ENCODE measurements at regions not wholly inside any gene's neighbourhood (a gene's known extent, or its start where the extent isn't known, plus 50 kb on each side); places are given as distances from the start of the nearest gene placed in this dataset.

- no peaks in the 10 kb centered on the region for H3K79me2 ChIP-seq (ENCODE audit: insufficient read depth, low read length)
- TF ChIP-seq CTCF (IDR thresholded peaks at IDR 0.05) = no peak
- Mint-ChIP-seq H3K27ac (no peak overlapping the region), H3K27me3 (ENCODE audit: low read depth in 3 of 3) (peaks cover 0 to 1% (median under 1%) of the 10 kb centered on the region in 3 donors), H3K4me3 (no peak overlapping the region), H3K36me3 (no peaks in the 10 kb centered on the region), H3K9me3 (peaks cover 0 to 5% (median 0%) of the 10 kb centered on the region in 7 donors), H3K4me1 (no peaks in the 10 kb centered on the region)
- no peak overlapping the region for H3K4me2 ChIP-seq (replicated peaks; ENCODE audit: extremely low read depth, low read length, poor library complexity, severe bottlenecking)
- no peaks in the 10 kb centered on the region for H3K4me1 ChIP-seq (ENCODE audit: control insufficient read depth in 1 of 2, insufficient read depth in 2 of 2, low read length in 2 of 2)
- no peaks in the 10 kb centered on the region for H3K36me3 ChIP-seq (replicated peaks in 1 of 2; ENCODE audit: control insufficient read depth in 1 of 2, insufficient read depth in 2 of 2, low read length in 2 of 2)
- 76% methylated on average over 3 of the region's 7 CpGs for WGBS (ENCODE audit: insufficient coverage)
- H3K27me3 ChIP-seq (ENCODE audit: control insufficient read depth in 2 of 2, insufficient read depth in 2 of 2, low read length in 2 of 2) = no peaks in the 10 kb centered on the region
- H3K27ac ChIP-seq (ENCODE audit: low read depth in 1 of 2, low read length in 2 of 2) = no peak overlapping the region
- intact Hi-C loops (cut with micrococcal nuclease) = no loop called here
- no peak overlapping the region for H3K4me3 ChIP-seq (replicated peaks in 1 of 3; ENCODE audit: low read depth in 2 of 3, low read length in 3 of 3)
- H3K9ac ChIP-seq (ENCODE audit: insufficient read depth, low read length, poor library complexity, severe bottlenecking) = no peak overlapping the region
- no peaks in the 10 kb centered on the region for H4K20me1 ChIP-seq (ENCODE audit: insufficient read depth, low read length)
- no peak overlapping the region for H2AFZ ChIP-seq (ENCODE audit: insufficient read depth, low read depth, low read length, poor library complexity, severe bottlenecking)
- no peak for DNase-seq
- no peaks in the 10 kb centered on the region for H3K9me3 ChIP-seq (replicated peaks in 1 of 2; ENCODE audit: control insufficient read depth in 1 of 2, insufficient read depth in 1 of 2, low read length in 2 of 2)
Measured at GRCh38 chr4:24002330-24002966, 112.6 kb upstream of the PPARGC1A start.

- H3K36me3 ChIP-seq (replicated peaks in 1 of 2; ENCODE audit: control insufficient read depth in 1 of 2, insufficient read depth in 2 of 2, low read length in 2 of 2) = no peaks in the 10 kb centered on the region
- no peak for DNase-seq
- no peak overlapping the region for H3K4me3 Mint-ChIP-seq
- no peak overlapping the region for H2AFZ ChIP-seq (ENCODE audit: insufficient read depth, low read depth, low read length, poor library complexity, severe bottlenecking)
- H3K36me3 Mint-ChIP-seq = no peaks in the 10 kb centered on the region
- intact Hi-C loops (cut with micrococcal nuclease) = no loop called here
- H3K27ac Mint-ChIP-seq = no peak overlapping the region
- TF ChIP-seq CTCF (IDR thresholded peaks at IDR 0.05) = no peak
- no peaks in the 10 kb centered on the region for H3K79me2 ChIP-seq (ENCODE audit: insufficient read depth, low read length)
- no CpG with 5 or more reads among the region's 8 CpGs for WGBS (ENCODE audit: insufficient coverage)
- H3K4me2 ChIP-seq (replicated peaks; ENCODE audit: extremely low read depth, low read length, poor library complexity, severe bottlenecking) = no peak overlapping the region
- peaks cover 0 to 1% (median 0%) of the 10 kb centered on the region in 3 donors for H3K27me3 Mint-ChIP-seq (ENCODE audit: low read depth in 3 of 3)
- no peak overlapping the region for H3K9ac ChIP-seq (ENCODE audit: insufficient read depth, low read length, poor library complexity, severe bottlenecking)
- no peaks in the 10 kb centered on the region for H3K4me1 ChIP-seq (ENCODE audit: control insufficient read depth in 1 of 2, insufficient read depth in 2 of 2, low read length in 2 of 2)
- H3K4me3 ChIP-seq (replicated peaks in 1 of 3; ENCODE audit: low read depth in 2 of 3, low read length in 3 of 3) = no peak overlapping the region
- H4K20me1 ChIP-seq (ENCODE audit: insufficient read depth, low read length) = no peaks in the 10 kb centered on the region
- no peaks in the 10 kb centered on the region for H3K4me1 Mint-ChIP-seq
- no peaks in the 10 kb centered on the region for H3K9me3 ChIP-seq (replicated peaks in 1 of 2; ENCODE audit: control insufficient read depth in 1 of 2, insufficient read depth in 1 of 2, low read length in 2 of 2)
- no peaks in the 10 kb centered on the region for H3K27me3 ChIP-seq (ENCODE audit: control insufficient read depth in 2 of 2, insufficient read depth in 2 of 2, low read length in 2 of 2)
- H3K27ac ChIP-seq (ENCODE audit: low read depth in 1 of 2, low read length in 2 of 2) = no peak overlapping the region
- H3K9me3 Mint-ChIP-seq = peaks cover 0 to 5% (median 0%) of the 10 kb centered on the region in 7 donors
Measured at GRCh38 chr4:24001486-24002329, 111.9 kb upstream of the PPARGC1A start.

Data from CD14-positive monocyte (primary cell).